ENCODE measurements at regions not wholly inside any gene's neighbourhood (a gene's known extent, or its start where the extent isn't known, plus 50 kb on each side); places are given as distances from the start of the nearest gene placed in this dataset.

GRCh38 chrX:124242131-124242530 is 90.3 kb upstream of the TEX13D start:
- TF ChIP-seq, protein P1, sequence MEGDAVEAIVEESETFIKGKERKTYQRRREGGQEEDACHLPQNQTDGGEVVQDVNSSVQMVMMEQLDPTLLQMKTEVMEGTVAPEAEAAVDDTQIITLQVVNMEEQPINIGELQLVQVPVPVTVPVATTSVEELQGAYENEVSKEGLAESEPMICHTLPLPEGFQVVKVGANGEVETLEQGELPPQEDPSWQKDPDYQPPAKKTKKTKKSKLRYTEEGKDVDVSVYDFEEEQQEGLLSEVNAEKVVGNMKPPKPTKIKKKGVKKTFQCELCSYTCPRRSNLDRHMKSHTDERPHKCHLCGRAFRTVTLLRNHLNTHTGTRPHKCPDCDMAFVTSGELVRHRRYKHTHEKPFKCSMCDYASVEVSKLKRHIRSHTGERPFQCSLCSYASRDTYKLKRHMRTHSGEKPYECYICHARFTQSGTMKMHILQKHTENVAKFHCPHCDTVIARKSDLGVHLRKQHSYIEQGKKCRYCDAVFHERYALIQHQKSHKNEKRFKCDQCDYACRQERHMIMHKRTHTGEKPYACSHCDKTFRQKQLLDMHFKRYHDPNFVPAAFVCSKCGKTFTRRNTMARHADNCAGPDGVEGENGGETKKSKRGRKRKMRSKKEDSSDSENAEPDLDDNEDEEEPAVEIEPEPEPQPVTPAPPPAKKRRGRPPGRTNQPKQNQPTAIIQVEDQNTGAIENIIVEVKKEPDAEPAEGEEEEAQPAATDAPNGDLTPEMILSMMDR (conservative IDR thresholded peaks at IDR 0.05; ENCODE audit: low read depth, low read length): no peak
- no peak for TF ChIP-seq EZH2 (IDR thresholded peaks at IDR 0.05; ENCODE audit: borderline replicate concordance, low read depth, low read length, poor library complexity, severe bottlenecking)
- DNase-seq (ENCODE audit: low spot score): no peak
- Histone ChIP-seq H3K27me3 (replicated peaks; ENCODE audit: insufficient read depth, low read depth, low read length, poor library complexity) (no peaks in the 10 kb centered on the region), H3K4me3 (ENCODE audit: low read depth, low read length, poor library complexity, severe bottlenecking) (no peak overlapping the region), H3K27ac (ENCODE audit: low read depth, low read length, poor library complexity, severe bottlenecking) (no peak overlapping the region), H3K9me3 (ENCODE audit: low read depth, low read length, poor library complexity, severe bottlenecking) (no peaks in the 10 kb centered on the region), H3K4me1 (ENCODE audit: insufficient read depth, low read length, poor library complexity, severe bottlenecking) (peaks cover 8% of the 10 kb centered on the region), H3K36me3 (ENCODE audit: insufficient read depth, low read length, poor library complexity, severe bottlenecking) (no peaks in the 10 kb centered on the region)
- BruUV-seq (replicated peaks): no TSS peak
- intact Hi-C loops (cut with micrococcal nuclease; ENCODE audit: unreplicated experiment): no loop called here
- ChIA-PET POLR2A (ENCODE audit: low non-redundant PET) (no interaction called here), CTCF (no interaction called here)

GRCh38 chrX:124249345-124249744 is 83.1 kb upstream of the TEX13D start:
- no peaks in the 10 kb centered on the region for H3K9me3 ChIP-seq (ENCODE audit: low read depth, low read length, poor library complexity, severe bottlenecking)
- H3K4me3 ChIP-seq (ENCODE audit: low read depth, low read length, poor library complexity, severe bottlenecking): no peak overlapping the region
- intact Hi-C loops (cut with micrococcal nuclease; ENCODE audit: unreplicated experiment): no loop called here
- H3K4me1 ChIP-seq (ENCODE audit: insufficient read depth, low read length, poor library complexity, severe bottlenecking): no peaks in the 10 kb centered on the region
- POLR2A ChIA-PET (ENCODE audit: low non-redundant PET): no interaction called here
- no peaks in the 10 kb centered on the region for H3K27me3 ChIP-seq (replicated peaks; ENCODE audit: insufficient read depth, low read depth, low read length, poor library complexity)
- no peak for DNase-seq (ENCODE audit: low spot score)
- no peak overlapping the region for H3K27ac ChIP-seq (ENCODE audit: low read depth, low read length, poor library complexity, severe bottlenecking)
- TF ChIP-seq, protein P1 (conservative IDR thresholded peaks at IDR 0.05; ENCODE audit: low read depth, low read length): no peak
- TF ChIP-seq EZH2 (IDR thresholded peaks at IDR 0.05; ENCODE audit: borderline replicate concordance, low read depth, low read length, poor library complexity, severe bottlenecking): no peak
- peaks cover 3% of the 10 kb centered on the region for H3K36me3 ChIP-seq (ENCODE audit: insufficient read depth, low read length, poor library complexity, severe bottlenecking)
- no TSS peak for BruUV-seq (replicated peaks)
- CTCF ChIA-PET: no interaction called here

GRCh38 chrX:124250835-124251437 is 81.5 kb upstream of the TEX13D start:
- H3K36me3 ChIP-seq (ENCODE audit: insufficient read depth, low read length, poor library complexity, severe bottlenecking): peaks cover 3% of the 10 kb centered on the region
- DNase-seq (ENCODE audit: low spot score): no peak
- no peak overlapping the region for H3K4me3 ChIP-seq (ENCODE audit: low read depth, low read length, poor library complexity, severe bottlenecking)
- no TSS peak for BruUV-seq (replicated peaks)
- ChIA-PET CTCF (no interaction called here), POLR2A (ENCODE audit: low non-redundant PET) (no interaction called here)
- no peak overlapping the region for H3K27ac ChIP-seq (ENCODE audit: low read depth, low read length, poor library complexity, severe bottlenecking)
- no peaks in the 10 kb centered on the region for H3K27me3 ChIP-seq (replicated peaks; ENCODE audit: insufficient read depth, low read depth, low read length, poor library complexity)
- no peaks in the 10 kb centered on the region for H3K4me1 ChIP-seq (ENCODE audit: insufficient read depth, low read length, poor library complexity, severe bottlenecking)
- no peaks in the 10 kb centered on the region for H3K9me3 ChIP-seq (ENCODE audit: low read depth, low read length, poor library complexity, severe bottlenecking)
- intact Hi-C loops (cut with micrococcal nuclease; ENCODE audit: unreplicated experiment): no loop called here
- TF ChIP-seq, protein P1 (conservative IDR thresholded peaks at IDR 0.05; ENCODE audit: low read depth, low read length): no peak
- no peak for TF ChIP-seq EZH2 (IDR thresholded peaks at IDR 0.05; ENCODE audit: borderline replicate concordance, low read depth, low read length, poor library complexity, severe bottlenecking)

All from A673 (cell line).